Epithelial cell of proximal tubule (primary cell): ENCODE measurements at regions not wholly inside any gene's neighbourhood (a gene's known extent, or its start where the extent isn't known, plus 50 kb on each side); places are given as distances from the start of the nearest gene placed in this dataset.

Source experiments
- DNase-seq: peaks from one replicate; pipeline ENCODE4 v3.0.0-alpha.2; 2011; ENCODE audit warnings: low read depth
- H3K4me3 ChIP-seq: 2 replicates; pipeline ENCODE4 v1.5.1; 2011; ENCODE audit warnings: low read depth, mild to moderate bottlenecking, low read length
- TF ChIP-seq, protein P1 (sequence below): conservative IDR thresholded peaks from 2 replicates; pipeline ENCODE4 v1.5.1; 2012; ENCODE audit warnings: low read depth, mild to moderate bottlenecking, low read length

DNA sequence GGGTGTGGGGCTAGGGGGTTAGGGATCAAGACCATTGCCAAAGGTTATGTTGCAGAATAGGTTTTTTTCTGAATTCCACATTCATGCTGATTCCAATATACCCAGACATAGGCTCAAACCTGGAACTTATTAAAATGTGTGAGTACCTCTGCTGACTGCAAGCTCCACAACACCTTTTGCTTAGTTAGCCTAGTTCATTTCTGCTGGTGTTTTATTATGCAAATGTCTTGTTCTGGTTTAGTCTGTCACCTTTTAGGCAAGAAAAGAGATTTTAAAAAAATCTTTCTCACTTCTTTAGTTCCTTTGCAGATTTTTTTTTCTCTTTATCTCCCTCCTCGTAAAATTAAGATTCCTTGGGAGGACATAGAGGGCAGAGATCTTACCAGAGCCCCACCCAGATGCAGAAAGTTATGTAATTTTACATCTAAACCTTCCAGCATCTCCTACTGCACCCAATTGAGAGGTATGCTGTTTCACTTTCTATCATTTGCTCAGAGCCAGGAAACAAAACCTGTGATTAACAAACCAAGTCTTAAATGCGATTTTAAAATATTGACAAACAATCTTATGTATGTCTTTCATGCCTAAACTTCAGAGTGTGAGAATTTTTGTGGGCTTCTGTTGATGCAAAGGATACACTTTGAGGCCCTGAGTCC, 190.7 kb upstream of the CLNK start:
- H3K4me3 ChIP-seq, result no peak overlapping the region
- TF ChIP-seq, protein P1, sequence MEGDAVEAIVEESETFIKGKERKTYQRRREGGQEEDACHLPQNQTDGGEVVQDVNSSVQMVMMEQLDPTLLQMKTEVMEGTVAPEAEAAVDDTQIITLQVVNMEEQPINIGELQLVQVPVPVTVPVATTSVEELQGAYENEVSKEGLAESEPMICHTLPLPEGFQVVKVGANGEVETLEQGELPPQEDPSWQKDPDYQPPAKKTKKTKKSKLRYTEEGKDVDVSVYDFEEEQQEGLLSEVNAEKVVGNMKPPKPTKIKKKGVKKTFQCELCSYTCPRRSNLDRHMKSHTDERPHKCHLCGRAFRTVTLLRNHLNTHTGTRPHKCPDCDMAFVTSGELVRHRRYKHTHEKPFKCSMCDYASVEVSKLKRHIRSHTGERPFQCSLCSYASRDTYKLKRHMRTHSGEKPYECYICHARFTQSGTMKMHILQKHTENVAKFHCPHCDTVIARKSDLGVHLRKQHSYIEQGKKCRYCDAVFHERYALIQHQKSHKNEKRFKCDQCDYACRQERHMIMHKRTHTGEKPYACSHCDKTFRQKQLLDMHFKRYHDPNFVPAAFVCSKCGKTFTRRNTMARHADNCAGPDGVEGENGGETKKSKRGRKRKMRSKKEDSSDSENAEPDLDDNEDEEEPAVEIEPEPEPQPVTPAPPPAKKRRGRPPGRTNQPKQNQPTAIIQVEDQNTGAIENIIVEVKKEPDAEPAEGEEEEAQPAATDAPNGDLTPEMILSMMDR, result no peak
- DNase-seq, result no peak

DNA sequence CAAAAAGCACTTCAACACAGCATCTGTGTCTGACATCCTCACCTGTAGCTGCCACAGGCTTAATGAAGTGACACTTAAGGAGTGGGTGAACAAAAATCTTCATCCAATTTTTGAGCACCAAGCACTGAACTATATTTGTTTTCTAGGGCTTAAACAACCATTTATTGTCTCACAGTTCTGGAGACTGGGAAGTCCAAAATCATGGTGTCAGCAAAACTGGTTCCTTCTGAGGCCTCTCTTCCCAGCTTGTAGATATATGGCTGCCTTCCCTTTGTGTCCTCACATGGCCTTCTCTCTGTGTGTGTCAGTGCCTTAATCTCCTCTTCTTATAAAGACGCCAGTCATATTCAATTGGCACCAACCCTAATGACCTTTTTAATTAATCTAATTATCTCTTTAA, 189.2 kb upstream of the CLNK start:
- no peak overlapping the region for H3K4me3 ChIP-seq
- TF ChIP-seq, protein P1, result no peak
- DNase-seq, result no peak

DNA sequence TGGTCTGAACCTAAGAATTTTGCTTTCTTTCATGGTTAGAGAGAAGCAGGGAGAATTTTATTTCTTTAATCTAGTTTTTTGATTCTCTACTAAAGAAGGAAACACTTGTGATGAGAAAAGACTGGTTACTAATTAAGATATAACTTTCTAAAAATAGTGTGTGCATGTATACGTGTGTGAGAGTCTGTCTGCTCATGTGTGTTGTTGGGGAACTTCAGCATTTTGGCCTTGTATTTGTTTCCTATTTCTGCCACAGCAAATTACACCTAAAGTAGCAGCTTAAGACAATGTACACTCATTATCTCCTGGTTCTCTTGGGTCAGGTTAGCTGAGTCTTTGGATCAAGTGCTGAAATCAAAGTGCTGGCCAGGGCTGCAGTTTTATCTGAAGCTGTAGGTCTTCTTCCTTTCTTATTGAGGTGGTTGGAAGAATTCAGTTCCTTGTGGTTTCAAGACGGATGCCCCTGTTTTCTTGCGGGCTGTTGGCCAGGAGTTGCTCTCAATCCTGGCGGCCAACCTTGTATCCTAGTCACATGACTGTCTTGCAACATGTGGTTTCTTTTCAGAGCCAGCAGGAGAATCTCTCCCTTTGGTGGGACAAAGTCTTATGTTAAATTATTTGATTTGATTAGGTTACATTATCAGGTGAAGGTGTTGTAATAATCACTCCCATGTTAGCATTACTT, 188.4 kb upstream of the CLNK start:
- H3K4me3 ChIP-seq, result no peak overlapping the region
- DNase-seq, result no peak
- TF ChIP-seq, protein P1, result no peak

DNA sequence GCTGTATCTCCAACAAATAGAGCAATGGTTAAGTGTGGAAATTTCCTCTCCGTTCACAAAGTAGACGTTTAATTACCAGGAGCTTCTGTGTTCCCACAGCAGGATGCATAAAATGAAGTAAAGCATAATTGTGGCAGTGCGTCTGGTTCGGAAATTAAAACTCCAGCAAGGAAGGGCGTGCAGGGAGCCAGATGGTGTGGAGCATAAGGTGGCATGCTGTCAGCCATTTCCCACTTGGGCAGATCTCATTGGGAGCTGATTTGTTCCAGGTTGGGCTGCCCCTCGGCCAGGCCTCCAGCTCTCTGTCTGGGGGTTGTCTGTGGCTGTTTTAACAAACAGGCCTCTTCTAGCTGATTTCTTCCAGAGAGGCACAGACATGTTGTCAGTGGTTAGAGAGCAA, 182.1 kb upstream of the CLNK start:
- no peak for DNase-seq
- TF ChIP-seq, protein P1, result no peak
- H3K4me3 ChIP-seq, result no peak overlapping the region

DNA sequence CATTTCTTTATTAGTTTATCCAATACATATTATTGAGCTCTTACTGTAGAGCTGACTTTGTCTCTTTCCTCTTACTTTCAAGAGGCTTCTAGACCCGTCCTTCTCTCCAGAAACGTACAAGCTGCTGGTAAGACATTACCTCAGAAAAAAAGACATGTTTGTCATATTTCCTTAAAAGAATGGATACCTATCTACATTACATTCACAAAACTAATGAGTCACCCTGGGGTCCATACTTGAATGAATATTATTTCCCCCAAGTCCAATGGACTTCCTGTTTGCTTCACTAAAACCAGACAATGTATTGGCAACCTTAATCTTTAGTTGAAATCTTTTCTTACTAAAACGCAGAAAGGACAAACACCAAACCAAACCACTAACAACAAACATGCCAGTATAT, 176.5 kb upstream of the CLNK start:
- TF ChIP-seq, protein P1, result no peak
- no peak overlapping the region for H3K4me3 ChIP-seq
- no peak for DNase-seq

DNA sequence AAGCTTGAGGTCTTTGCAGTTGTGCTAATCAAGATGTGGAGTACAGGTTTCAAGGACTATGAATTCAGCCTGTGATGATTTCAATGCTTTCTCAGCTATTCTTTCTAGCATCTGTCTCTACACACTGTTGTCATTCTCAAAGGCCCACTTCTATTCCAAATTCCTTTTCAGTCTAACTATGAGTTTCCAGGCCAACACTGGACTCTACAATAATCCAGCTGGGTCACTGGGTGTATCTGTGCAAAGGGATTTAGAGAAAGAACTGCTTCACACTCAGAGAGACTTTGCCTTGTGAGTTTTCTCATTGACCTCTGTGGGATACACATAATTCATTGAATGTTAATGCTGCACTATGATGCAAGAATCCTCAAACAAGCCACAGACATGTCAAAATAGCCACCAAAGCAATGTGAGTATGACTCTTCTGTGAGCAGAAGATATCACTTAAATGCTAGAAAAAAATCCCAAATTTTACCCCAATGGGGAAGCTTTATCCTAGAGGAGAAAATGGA, 171.8 kb upstream of the CLNK start:
- DNase-seq, result no peak
- TF ChIP-seq, protein P1, result no peak
- H3K4me3 ChIP-seq, result no peak overlapping the region
